ENCODE measurements at regions not wholly inside any gene's neighbourhood (a gene's known extent, or its start where the extent isn't known, plus 50 kb on each side); places are given as distances from the start of the nearest gene placed in this dataset.

DNA sequence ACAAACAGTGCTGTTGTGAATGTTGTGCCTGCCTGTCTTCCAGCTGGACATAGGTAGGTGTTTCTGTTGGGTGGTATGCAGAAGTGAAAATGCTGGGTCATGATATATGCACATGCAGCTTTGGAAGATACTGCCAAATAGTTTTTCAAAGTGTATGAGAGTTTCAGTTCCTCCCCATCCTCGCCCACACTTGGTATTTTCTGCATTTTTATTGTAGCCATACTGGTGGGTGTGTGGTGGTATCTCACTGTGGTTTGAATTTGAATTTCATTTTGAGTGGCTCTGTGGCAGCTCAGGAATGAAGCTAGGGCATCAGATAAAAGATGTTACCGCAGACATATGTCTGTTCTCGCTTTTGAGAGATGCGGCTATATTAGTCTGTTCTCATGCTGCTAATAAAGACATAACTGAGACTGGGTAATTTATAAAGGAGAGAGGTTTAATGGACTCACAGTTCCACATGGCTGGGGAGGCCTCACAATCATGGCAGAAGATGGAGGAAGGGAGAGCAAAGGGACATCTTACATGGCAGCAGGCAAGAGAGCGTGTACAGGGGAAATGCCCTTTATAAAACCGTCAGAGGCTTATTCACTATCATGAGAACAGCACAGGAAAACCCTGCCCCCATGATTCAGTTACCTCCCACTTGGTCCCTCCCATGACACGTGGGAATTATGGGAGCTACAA, 183.1 kb downstream of the CAND1 start (continued):
- TF ChIP-seq TAF1 (IDR thresholded peaks at IDR 0.05; ENCODE audit: borderline replicate concordance, low read depth, low read length) (no peak), ZNF24 (IDR thresholded peaks at IDR 0.05) (no peak; the same call in 1 of the 2 replicates), KAT2A (conservative IDR thresholded peaks at IDR 0.05; ENCODE audit: control insufficient read depth, low read depth, low read length) (no peak), WRNIP1 (IDR thresholded peaks at IDR 0.05; ENCODE audit: borderline replicate concordance, low read depth, low read length) (no peak), BMI1 (IDR thresholded peaks at IDR 0.05; ENCODE audit: borderline replicate concordance) (peak; percentile 82), ZNF217 (IDR thresholded peaks at IDR 0.05) (peak; percentile 84), CHD2 (IDR thresholded peaks at IDR 0.05; ENCODE audit: borderline replicate concordance, low read depth, low read length) (no peak), CEBPB (IDR thresholded peaks at IDR 0.05; ENCODE audit: borderline replicate concordance in 1 of 2, low read depth in 2 of 2, low read length in 2 of 2) (peak in 1 of 2 experiments; percentile 95; a peak in 2 of 4 replicates), NFYA (IDR thresholded peaks at IDR 0.05; ENCODE audit: borderline replicate concordance, low read depth, low read length) (no peak), SIX5 (IDR thresholded peaks at IDR 0.05; ENCODE audit: low read depth, low read length, severe bottlenecking) (no peak), JUND (IDR thresholded peaks at IDR 0.05; ENCODE audit: low read depth, low read length) (peak; percentile 61; the same call in 1 of the 2 replicates), POLR2AphosphoS5 (IDR thresholded peaks at IDR 0.05; ENCODE audit: low read length) (no peak), DPF2 (IDR thresholded peaks at IDR 0.05) (peak; percentile 96), NBN (IDR thresholded peaks at IDR 0.05) (peak; percentile 76), SUPT20H (IDR thresholded peaks at IDR 0.05; ENCODE audit: borderline replicate concordance, control insufficient read depth, low read depth, low read length) (no peak), NR2F1 (conservative IDR thresholded peaks at IDR 0.05) (peak; percentile 54; the same call in 1 of the 2 replicates), EZH2 (IDR thresholded peaks at IDR 0.05; ENCODE audit: borderline replicate concordance, control insufficient read depth, low read depth, low read length) (no peak), SMC3 (IDR thresholded peaks at IDR 0.05; ENCODE audit: borderline replicate concordance, low read length) (no peak), SMAD1 (IDR thresholded peaks at IDR 0.05; ENCODE audit: low read depth, partially characterized antibody) (no peak), PAX5 (IDR thresholded peaks at IDR 0.05; ENCODE audit: borderline replicate concordance, low read depth, low read length) (peak; percentile 90; the same call in 1 of the 2 replicates), ZNF687 (IDR thresholded peaks at IDR 0.05) (no peak), E2F4 (IDR thresholded peaks at IDR 0.05; ENCODE audit: low read depth, low read length) (no peak), TCF7 (IDR thresholded peaks at IDR 0.05; ENCODE audit: borderline replicate concordance) (peak; percentile 77)
- TF ChIP-seq, protein P1, sequence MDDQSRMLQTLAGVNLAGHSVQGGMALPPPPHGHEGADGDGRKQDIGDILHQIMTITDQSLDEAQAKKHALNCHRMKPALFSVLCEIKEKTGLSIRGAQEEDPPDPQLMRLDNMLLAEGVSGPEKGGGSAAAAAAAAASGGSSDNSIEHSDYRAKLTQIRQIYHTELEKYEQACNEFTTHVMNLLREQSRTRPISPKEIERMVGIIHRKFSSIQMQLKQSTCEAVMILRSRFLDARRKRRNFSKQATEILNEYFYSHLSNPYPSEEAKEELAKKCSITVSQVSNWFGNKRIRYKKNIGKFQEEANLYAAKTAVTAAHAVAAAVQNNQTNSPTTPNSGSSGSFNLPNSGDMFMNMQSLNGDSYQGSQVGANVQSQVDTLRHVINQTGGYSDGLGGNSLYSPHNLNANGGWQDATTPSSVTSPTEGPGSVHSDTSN (IDR thresholded peaks at IDR 0.05; ENCODE audit: insufficient replicate concordance, low read depth, low read length): no peak

Measured in GM12878 (cell line).